BJ (cell line): ENCODE measurements at regions not wholly inside any gene's neighbourhood (a gene's known extent, or its start where the extent isn't known, plus 50 kb on each side); places are given as distances from the start of the nearest gene placed in this dataset.
"Not testable (repeated sequence)": the region's sequence is repeated elsewhere in the genome, so short reads cannot be mapped to it uniquely, and the experiment has no call there.

Experiments used
- CTCF ChIA-PET: fragments of 350-600 bp; formaldehyde crosslinking; extraction: SDS; loops from one replicate; lab custom pipeline; 2021; ENCODE audit warnings: antibody characterized with exemption, inconsistent platforms; lab: Yijun Ruan, JAX
- POLR2A ChIA-PET: fragments of 300-600 bp; sonication (Branson Sonifier 250); formaldehyde crosslinking; extraction: SDS; loops from one replicate; lab custom pipeline; 2021; ENCODE audit warnings: antibody characterized with exemption; lab: Charles Lee
- DNase-seq: peaks from one replicate; pipeline ENCODE4 v3.0.0-alpha.2; 2011; ENCODE audit warnings: low read depth
- H3K27me3 ChIP-seq: 2 replicates; pipeline ENCODE4 v1.6.0; 2011; ENCODE audit warnings: low read length; ENCODE audit not compliant: control insufficient read depth, insufficient read depth
- H3K36me3 ChIP-seq: 2 replicates; pipeline ENCODE4 v1.5.1; 2011; ENCODE audit warnings: low read length; ENCODE audit not compliant: control insufficient read depth, insufficient read depth
- H3K4me3 ChIP-seq: 2 replicates; pipeline ENCODE4 v1.5.1; 2011; ENCODE audit warnings: low read depth, mild to moderate bottlenecking, control low read depth, low read length
- CTCF ChIP-seq: IDR thresholded peaks from 2 replicates; pipeline ENCODE4 v1.5.1; 2011; ENCODE audit warnings: low read depth, mild to moderate bottlenecking, control low read depth, inconsistent platforms, low read length, moderate library complexity; ENCODE audit not compliant: insufficient read depth

DNA sequence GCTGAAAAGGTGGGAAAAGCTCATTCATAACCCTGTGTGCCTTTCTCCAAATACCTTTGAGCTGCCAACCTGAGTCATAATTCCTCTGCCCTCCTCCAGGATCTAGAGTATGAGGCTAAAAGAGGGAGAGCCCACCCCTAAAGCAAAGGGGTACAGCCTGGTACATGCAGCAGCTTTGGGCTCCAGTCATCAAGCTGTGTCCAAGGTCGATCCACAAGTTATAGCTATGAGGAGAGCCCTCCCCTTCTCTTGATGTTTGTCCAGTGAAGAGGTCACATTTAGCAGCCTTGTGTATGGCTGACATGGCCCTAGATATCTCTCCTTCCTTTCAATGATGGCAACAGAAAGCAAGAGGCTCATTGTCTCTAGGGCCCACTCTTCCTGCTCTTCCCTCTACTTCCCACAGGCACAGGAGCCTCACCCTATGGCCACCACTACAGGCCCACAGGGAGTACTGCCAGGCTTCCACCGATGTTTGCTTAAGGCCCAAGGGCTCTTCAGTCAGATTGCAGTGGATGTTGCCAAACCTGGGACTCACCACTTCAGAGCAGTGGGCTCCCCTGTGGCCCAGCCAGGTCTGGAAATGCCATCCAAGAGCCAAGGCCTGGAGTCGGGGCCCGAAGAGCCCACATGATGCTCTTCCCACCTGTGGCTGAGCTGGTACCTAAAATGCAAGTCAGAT is 176.8 kb downstream of the CD83 start:
- Histone ChIP-seq H3K27me3 (no peaks in the 10 kb centered on the region), H3K36me3 (no peaks in the 10 kb centered on the region), H3K4me3 (no peak overlapping the region)
- ChIA-PET CTCF (no interaction called here), POLR2A (no interaction called here)
- DNase-seq, result no peak
- TF ChIP-seq CTCF, result no peak

DNA sequence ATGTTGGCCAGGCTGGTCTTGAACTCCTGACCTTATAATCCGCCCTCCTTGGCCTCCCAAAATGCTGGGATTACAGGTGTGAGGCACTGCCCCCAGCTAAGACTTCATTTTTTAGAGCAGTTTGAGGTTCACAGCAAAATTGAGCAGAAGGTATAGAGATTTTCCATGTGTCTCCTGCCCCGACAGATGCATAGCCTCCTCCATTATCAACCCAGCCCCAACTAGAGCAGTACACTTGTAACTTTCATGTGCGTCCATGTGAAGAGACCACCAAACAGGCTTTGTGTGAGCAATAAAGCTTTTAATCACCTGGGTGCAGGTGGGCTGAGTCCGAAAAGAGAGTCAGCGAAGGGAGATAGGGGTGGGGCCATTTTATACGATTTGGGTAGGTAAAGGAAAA is 179.1 kb downstream of the CD83 start:
- CTCF ChIA-PET, H3K4me3 ChIP-seq, DNase-seq, H3K27me3 ChIP-seq, POLR2A ChIA-PET, H3K36me3 ChIP-seq: not testable (repeated sequence)

- CTCF ChIA-PET, H3K36me3 ChIP-seq, DNase-seq, H3K4me3 ChIP-seq, H3K27me3 ChIP-seq, POLR2A ChIA-PET: not testable (repeated sequence)
These were observed 179.5 kb downstream of the CD83 start for GRCh38 chr6:14297118-14297517.

DNA sequence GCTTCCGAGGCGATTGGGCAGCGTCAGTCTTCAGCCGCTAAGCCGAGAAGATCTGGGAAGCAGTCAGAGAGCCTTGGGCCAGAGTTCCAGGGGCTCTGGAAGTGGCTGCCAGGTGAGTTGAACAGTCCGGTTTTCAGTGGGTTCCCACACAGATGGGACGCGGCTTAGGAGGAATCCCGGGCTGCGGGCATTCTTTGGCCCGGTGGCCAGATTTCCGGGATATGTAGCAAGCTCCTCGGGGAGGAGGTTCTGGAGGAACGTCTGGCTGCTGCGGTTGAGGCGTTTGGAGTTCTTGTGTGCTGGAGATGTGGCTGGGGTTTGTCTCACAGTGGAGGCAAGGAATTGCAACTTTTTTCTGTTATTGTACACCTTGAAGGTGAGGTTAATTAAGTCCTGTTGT is 182.6 kb downstream of the CD83 start:
- not testable (repeated sequence) for H3K4me3 ChIP-seq, DNase-seq, H3K27me3 ChIP-seq, H3K36me3 ChIP-seq
- POLR2A ChIA-PET, result interaction anchor here (0.6 kb wide), 1 partner anchor 14 kb away, joined by 3 read pairs; no protein-coding TSS in a partner anchor
- CTCF ChIA-PET, result interaction anchor here (1.1 kb wide), 1 partner anchor 27 kb away, joined by 3 read pairs; no protein-coding TSS in a partner anchor

GRCh38 chr6:14300721-14301120 is 183.1 kb downstream of the CD83 start:
- H3K27me3 ChIP-seq, H3K36me3 ChIP-seq, DNase-seq, H3K4me3 ChIP-seq, CTCF ChIA-PET: not testable (repeated sequence)
- POLR2A ChIA-PET, result interaction anchor here (0.6 kb wide), 1 partner anchor 15 kb away, joined by 3 read pairs; no protein-coding TSS in a partner anchor

GRCh38 chr6:14301477-14301876 is 183.9 kb downstream of the CD83 start:
- H3K36me3 ChIP-seq, DNase-seq, CTCF ChIA-PET: not testable (repeated sequence)

GRCh38 chr6:14305131-14305530 is 187.6 kb downstream of the CD83 start:
- ChIA-PET POLR2A (no interaction called here), CTCF (no interaction called here)
- no peaks in the 10 kb centered on the region for H3K27me3 ChIP-seq
- no peak overlapping the region for H3K4me3 ChIP-seq
- no peak for TF ChIP-seq CTCF
- DNase-seq, result no peak
- no peaks in the 10 kb centered on the region for H3K36me3 ChIP-seq

More at GRCh38 chr6:14301477-14301876, 183.9 kb downstream of the CD83 start:
- H3K27me3 ChIP-seq, POLR2A ChIA-PET, H3K4me3 ChIP-seq: not testable (repeated sequence)

GRCh38 chr6:14305624-14306023 is 188.1 kb downstream of the CD83 start:
- Histone ChIP-seq H3K4me3 (no peak overlapping the region), H3K27me3 (no peaks in the 10 kb centered on the region), H3K36me3 (no peaks in the 10 kb centered on the region)
- TF ChIP-seq CTCF, result no peak
- POLR2A ChIA-PET, result no interaction called here
- DNase-seq, result no peak
- CTCF ChIA-PET, result no interaction called here
